HEK293 (cell line): ENCODE measurements at regions not wholly inside any gene's neighbourhood (a gene's known extent, or its start where the extent isn't known, plus 50 kb on each side); places are given as distances from the start of the nearest gene placed in this dataset.

Experiments used
- BCL11A ChIP-seq: fragments of 450-650 bp; formaldehyde crosslinking; IDR thresholded peaks from 2 replicates; pipeline ENCODE4 v1.5.1; 2016; ENCODE audit warnings: low read depth, missing biosample characterization, missing genetic modification characterization
- CTCF ChIP-seq: fragments of 450-650 bp; formaldehyde crosslinking; IDR thresholded peaks from 2 replicates; pipeline ENCODE4 v1.5.1; 2016; ENCODE audit warnings: missing biosample characterization, missing genetic modification characterization
- HOXC10 ChIP-seq: sonication (generic); formaldehyde crosslinking; IDR thresholded peaks from 2 replicates; pipeline ENCODE4 v1.8.1; 2023; ENCODE audit warnings: mild to moderate bottlenecking, missing genetic modification reagents
- PRDM4 ChIP-seq: fragments of 450-650 bp; formaldehyde crosslinking; IDR thresholded peaks from 2 replicates; pipeline ENCODE4 v1.5.1; 2017; ENCODE audit warnings: missing biosample characterization, missing genetic modification characterization
- SETDB1 ChIP-seq: IDR thresholded peaks from one replicate; pipeline ENCODE4 v1.6.1; 2017; ENCODE audit warnings: mild to moderate bottlenecking, low read length, moderate library complexity, mixed read lengths; ENCODE audit not compliant: insufficient read length
- YY1 ChIP-seq: fragments of 450-650 bp; formaldehyde crosslinking; IDR thresholded peaks from 2 replicates; pipeline ENCODE4 v1.5.1; 2018; ENCODE audit warnings: missing biosample characterization, missing genetic modification characterization
- ZBTB21 ChIP-seq: fragments of 450-650 bp; formaldehyde crosslinking; IDR thresholded peaks from 2 replicates; pipeline ENCODE4 v1.5.1; 2017; ENCODE audit warnings: missing biosample characterization, missing genetic modification characterization
- ZEB2 ChIP-seq: fragments of 450-650 bp; formaldehyde crosslinking; IDR thresholded peaks from 2 replicates; pipeline ENCODE4 v1.5.1; 2016; ENCODE audit warnings: missing biosample characterization, missing genetic modification characterization
- ZNF175 ChIP-seq: fragments of 450-650 bp; formaldehyde crosslinking; IDR thresholded peaks from 2 replicates; pipeline ENCODE4 v1.5.1; 2016; ENCODE audit warnings: missing biosample characterization, missing genetic modification characterization
- ZNF24 ChIP-seq: fragments of 450-650 bp; formaldehyde crosslinking; IDR thresholded peaks from 2 replicates; pipeline ENCODE4 v1.5.1; 2016; ENCODE audit warnings: missing biosample characterization, missing genetic modification characterization
- ZNF274 ChIP-seq, 2 experiments: fragments of 200-500 bp in 1 of 2; fragments of 450-650 bp in 1 of 2; sonication (Bioruptor generic) in 1 of 2; formaldehyde crosslinking in 1 of 2; IDR thresholded peaks; 2 replicates each; pipeline versions ENCODE4 v1.5.1 to v1.6.1; 2014 to 2016; ENCODE audit warnings: borderline replicate concordance in 1 of 2, inconsistent platforms in 1 of 2, low read length in 1 of 2, missing biosample characterization in 1 of 2, missing genetic modification characterization in 1 of 2
- ZNF510 ChIP-seq: fragments of 450-650 bp; formaldehyde crosslinking; IDR thresholded peaks from 2 replicates; pipeline ENCODE4 v1.5.1; 2018; ENCODE audit warnings: mild to moderate bottlenecking, missing genetic modification characterization, missing biosample characterization; ENCODE audit not compliant: insufficient replicate concordance
- ZNF830 ChIP-seq: fragments of 450-650 bp; IDR thresholded peaks from 2 replicates; pipeline ENCODE4 v1.5.0; 2018; ENCODE audit warnings: missing biosample characterization, missing genetic modification characterization, low read depth, mild to moderate bottlenecking, moderate library complexity

- no peak for TF ChIP-seq CTCF (tag by site-specific recombination)
- TF ChIP-seq ZNF24 (tag by site-specific recombination) = no peak
- TF ChIP-seq HOXC10 (CRISPR knock-in tag) = no peak
- no peak for TF ChIP-seq ZNF274 (IDR thresholded peaks at IDR 0.05; ENCODE audit: low read length)
- no peak for TF ChIP-seq ZNF274 (tag by site-specific recombination; IDR thresholded peaks at IDR 0.05; ENCODE audit: borderline replicate concordance)
- no peak for TF ChIP-seq PRDM4 (tag by site-specific recombination)
- TF ChIP-seq SETDB1 = no peak
- no peak for TF ChIP-seq ZBTB21 (tag by site-specific recombination)
- TF ChIP-seq ZNF510 = no peak
- TF ChIP-seq ZEB2 (tag by site-specific recombination) = no peak
- TF ChIP-seq YY1 (tag by site-specific recombination) = no peak
- no peak for TF ChIP-seq BCL11A (tag by site-specific recombination)
- TF ChIP-seq ZNF830 (tag by site-specific recombination) = no peak
- TF ChIP-seq ZNF175 (tag by site-specific recombination) = no peak
These were observed 79.9 kb upstream of the KCNA1 start for GRCh38 chr12:4829793-4830162.
